Lower leg skin (tissue), 3 donors: ENCODE measurements at regions not wholly inside any gene's neighbourhood (a gene's known extent, or its start where the extent isn't known, plus 50 kb on each side); places are given as distances from the start of the nearest gene placed in this dataset.

ENCODE experiments used
- POLR2A ChIP-seq, 2 donors: fragments of 450-650 bp; IDR thresholded peaks; one replicate each; pipeline ENCODE4 v1.6.1; 2016 to 2017; ENCODE audit warnings: antibody characterized with exemption in 2 of 2, mild to moderate bottlenecking in 1 of 2, moderate library complexity in 1 of 2
- TF ChIP-seq, protein P1 (sequence below), 3 donors: fragments of 450-650 bp; IDR thresholded peaks; one replicate each; pipeline ENCODE4 v1.5.1; 2016; ENCODE audit warnings: antibody characterized with exemption in 3 of 3, mild to moderate bottlenecking in 3 of 3, moderate library complexity in 2 of 3

DNA sequence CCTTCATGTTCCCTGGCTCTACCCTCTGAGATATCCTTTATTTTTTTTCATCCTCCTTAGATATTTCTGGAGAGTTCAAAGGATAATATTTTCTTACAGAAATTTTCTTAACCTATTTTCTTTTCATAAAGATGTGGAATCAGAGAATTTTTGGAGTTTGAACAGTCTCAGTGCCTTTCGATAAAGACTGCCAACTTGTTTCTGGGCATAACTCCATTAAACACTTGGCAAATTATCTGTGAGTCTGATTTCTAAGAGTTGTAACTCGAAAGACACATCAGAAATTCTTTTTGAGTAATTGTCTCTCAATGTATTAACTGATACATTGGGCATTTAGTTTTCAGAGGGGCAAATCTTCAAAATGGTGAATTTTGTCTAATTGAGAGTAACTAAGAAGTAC, 1255.6 kb downstream of the NCAM2 start:
- TF ChIP-seq, protein P1, sequence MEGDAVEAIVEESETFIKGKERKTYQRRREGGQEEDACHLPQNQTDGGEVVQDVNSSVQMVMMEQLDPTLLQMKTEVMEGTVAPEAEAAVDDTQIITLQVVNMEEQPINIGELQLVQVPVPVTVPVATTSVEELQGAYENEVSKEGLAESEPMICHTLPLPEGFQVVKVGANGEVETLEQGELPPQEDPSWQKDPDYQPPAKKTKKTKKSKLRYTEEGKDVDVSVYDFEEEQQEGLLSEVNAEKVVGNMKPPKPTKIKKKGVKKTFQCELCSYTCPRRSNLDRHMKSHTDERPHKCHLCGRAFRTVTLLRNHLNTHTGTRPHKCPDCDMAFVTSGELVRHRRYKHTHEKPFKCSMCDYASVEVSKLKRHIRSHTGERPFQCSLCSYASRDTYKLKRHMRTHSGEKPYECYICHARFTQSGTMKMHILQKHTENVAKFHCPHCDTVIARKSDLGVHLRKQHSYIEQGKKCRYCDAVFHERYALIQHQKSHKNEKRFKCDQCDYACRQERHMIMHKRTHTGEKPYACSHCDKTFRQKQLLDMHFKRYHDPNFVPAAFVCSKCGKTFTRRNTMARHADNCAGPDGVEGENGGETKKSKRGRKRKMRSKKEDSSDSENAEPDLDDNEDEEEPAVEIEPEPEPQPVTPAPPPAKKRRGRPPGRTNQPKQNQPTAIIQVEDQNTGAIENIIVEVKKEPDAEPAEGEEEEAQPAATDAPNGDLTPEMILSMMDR (IDR thresholded peaks at IDR 0.05) = no peak
- no peak for TF ChIP-seq POLR2A (IDR thresholded peaks at IDR 0.05)
